Muscle layer of duodenum (tissue), 2 donors: ENCODE measurements at regions not wholly inside any gene's neighbourhood (a gene's known extent, or its start where the extent isn't known, plus 50 kb on each side); places are given as distances from the start of the nearest gene placed in this dataset.

ENCODE experiments used
- H3K27ac ChIP-seq: one replicate; pipeline ENCODE4 v1.7.0; 2013; ENCODE audit warnings: mild to moderate bottlenecking, low read length
- H3K27me3 ChIP-seq: one replicate; pipeline ENCODE4 v1.7.0; 2013; ENCODE audit warnings: low read depth, mild to moderate bottlenecking, control low read depth, low read length
- H3K36me3 ChIP-seq, 2 donors: one replicate each; pipeline ENCODE4 v1.7.0; 2013; ENCODE audit warnings: low read length in 2 of 2, control low read depth in 1 of 2, mild to moderate bottlenecking in 1 of 2; ENCODE audit not compliant: insufficient read depth in 2 of 2, control insufficient read depth in 1 of 2
- H3K4me1 ChIP-seq, 2 donors: one replicate each; pipeline ENCODE4 v1.7.0; 2013; ENCODE audit warnings: low read length in 2 of 2, mild to moderate bottlenecking in 2 of 2, control low read depth in 1 of 2, moderate library complexity in 1 of 2; ENCODE audit not compliant: insufficient read depth in 2 of 2, control insufficient read depth in 1 of 2
- H3K4me3 ChIP-seq, 2 donors: one replicate each; pipeline ENCODE4 v1.7.0; 2013; ENCODE audit warnings: low read length in 2 of 2, low read depth in 1 of 2, mild to moderate bottlenecking in 1 of 2
- H3K9me3 ChIP-seq, 2 donors: one replicate each; pipeline ENCODE4 v1.7.0; 2013; ENCODE audit warnings: low read length in 2 of 2, control low read depth in 1 of 2, mild to moderate bottlenecking in 1 of 2; ENCODE audit not compliant: control insufficient read depth in 1 of 2
- donor health status: healthy.

- Histone ChIP-seq H3K27ac (no peak overlapping the region), H3K4me1 (no peaks in the 10 kb centered on the region), H3K4me3 (no peak overlapping the region), H3K36me3 (no peaks in the 10 kb centered on the region), H3K9me3 (no peaks in the 10 kb centered on the region), H3K27me3 (no peaks in the 10 kb centered on the region)
These were observed 252.7 kb downstream of the SOD2 start for GRCh38 chr6:159440349-159440748.

- no peaks in the 10 kb centered on the region for H3K9me3 ChIP-seq
These were observed 253.4 kb downstream of the SOD2 start for GRCh38 chr6:159439651-159440050.

GRCh38 chr6:159438106-159438505 lies 254.9 kb downstream of the SOD2 start:
- Histone ChIP-seq H3K36me3 (no peaks in the 10 kb centered on the region), H3K27ac (no peak overlapping the region), H3K9me3 (peaks cover 0 to 10% of the 10 kb centered on the region in 2 donors), H3K4me1 (no peaks in the 10 kb centered on the region), H3K27me3 (no peaks in the 10 kb centered on the region), H3K4me3 (no peak overlapping the region)

More at GRCh38 chr6:159439651-159440050, 253.4 kb downstream of the SOD2 start:
- H3K36me3 ChIP-seq: no peaks in the 10 kb centered on the region
- H3K4me1 ChIP-seq: no peaks in the 10 kb centered on the region
- no peak overlapping the region for H3K4me3 ChIP-seq
- H3K27me3 ChIP-seq: no peaks in the 10 kb centered on the region
- no peak overlapping the region for H3K27ac ChIP-seq

GRCh38 chr6:159436581-159436980 lies 256.5 kb downstream of the SOD2 start:
- Histone ChIP-seq H3K27ac (no peak overlapping the region), H3K36me3 (no peaks in the 10 kb centered on the region), H3K4me3 (no peak overlapping the region), H3K4me1 (no peaks in the 10 kb centered on the region), H3K9me3 (peaks cover 0 to 17% of the 10 kb centered on the region in 2 donors), H3K27me3 (no peaks in the 10 kb centered on the region)

GRCh38 chr6:159435701-159436100 lies 257.3 kb downstream of the SOD2 start:
- Histone ChIP-seq H3K27ac (no peak overlapping the region), H3K4me1 (no peaks in the 10 kb centered on the region), H3K9me3 (peaks cover 0 to 18% of the 10 kb centered on the region in 2 donors), H3K27me3 (no peaks in the 10 kb centered on the region), H3K4me3 (no peak overlapping the region), H3K36me3 (no peaks in the 10 kb centered on the region)

GRCh38 chr6:159434410-159434809 lies 258.6 kb downstream of the SOD2 start:
- Histone ChIP-seq H3K27ac (no peak overlapping the region), H3K36me3 (no peaks in the 10 kb centered on the region), H3K4me3 (no peak overlapping the region), H3K27me3 (no peaks in the 10 kb centered on the region), H3K9me3 (peaks cover 0 to 18% of the 10 kb centered on the region in 2 donors), H3K4me1 (no peaks in the 10 kb centered on the region)

- Histone ChIP-seq H3K4me1 (no peaks in the 10 kb centered on the region), H3K36me3 (no peaks in the 10 kb centered on the region), H3K4me3 (no peak overlapping the region), H3K27ac (no peak overlapping the region), H3K9me3 (peaks cover 0 to 18% of the 10 kb centered on the region in 2 donors), H3K27me3 (no peaks in the 10 kb centered on the region)
These were observed 259.5 kb downstream of the SOD2 start for GRCh38 chr6:159433550-159433949.

- H3K27ac ChIP-seq: no peak overlapping the region
- H3K36me3 ChIP-seq: no peaks in the 10 kb centered on the region
- H3K4me3 ChIP-seq: no peak overlapping the region
- H3K27me3 ChIP-seq: no peaks in the 10 kb centered on the region
- peaks cover 0 to 18% of the 10 kb centered on the region in 2 donors for H3K9me3 ChIP-seq
- H3K4me1 ChIP-seq: no peaks in the 10 kb centered on the region
These were observed 261.3 kb downstream of the SOD2 start for GRCh38 chr6:159431750-159432149.

- Histone ChIP-seq H3K4me3 (no peak overlapping the region), H3K36me3 (no peaks in the 10 kb centered on the region), H3K27ac (no peak overlapping the region), H3K27me3 (no peaks in the 10 kb centered on the region), H3K4me1 (no peaks in the 10 kb centered on the region), H3K9me3 (peaks cover 0 to 18% of the 10 kb centered on the region in 2 donors)
These were observed 261.1 kb downstream of the FNDC1 start for GRCh38 chr6:159430323-159430722.

- no peaks in the 10 kb centered on the region for H3K36me3 ChIP-seq
- H3K27ac ChIP-seq: no peak overlapping the region
- H3K4me1 ChIP-seq: no peaks in the 10 kb centered on the region
- H3K9me3 ChIP-seq: peaks cover 0 to 18% of the 10 kb centered on the region in 2 donors
- H3K27me3 ChIP-seq: no peaks in the 10 kb centered on the region
- no peak overlapping the region for H3K4me3 ChIP-seq
These were observed 260.2 kb downstream of the FNDC1 start for GRCh38 chr6:159429433-159429832.

- no peak overlapping the region for H3K4me3 ChIP-seq
- H3K9me3 ChIP-seq: peaks cover 0 to 8% of the 10 kb centered on the region in 2 donors
- H3K27me3 ChIP-seq: no peaks in the 10 kb centered on the region
- no peak overlapping the region for H3K27ac ChIP-seq
- no peaks in the 10 kb centered on the region for H3K4me1 ChIP-seq
- no peaks in the 10 kb centered on the region for H3K36me3 ChIP-seq
These were observed 258.6 kb downstream of the FNDC1 start for GRCh38 chr6:159427771-159428170.

- Histone ChIP-seq H3K27me3 (no peaks in the 10 kb centered on the region), H3K4me1 (no peaks in the 10 kb centered on the region)
These were observed 258.1 kb downstream of the FNDC1 start for GRCh38 chr6:159427335-159427734.

More at GRCh38 chr6:159427335-159427734, 258.1 kb downstream of the FNDC1 start:
- Histone ChIP-seq H3K9me3 (peaks cover 0 to 8% of the 10 kb centered on the region in 2 donors), H3K4me3 (no peak overlapping the region), H3K36me3 (no peaks in the 10 kb centered on the region), H3K27ac (no peak overlapping the region)
